ENCODE measurements at regions not wholly inside any gene's neighbourhood (a gene's known extent, or its start where the extent isn't known, plus 50 kb on each side); places are given as distances from the start of the nearest gene placed in this dataset.

GRCh38 chr16:35516551-35516950, 2057.1 kb downstream of the TP53TG3F start:
- Histone ChIP-seq H3K79me2 (ENCODE audit: low read length) (no peaks in the 10 kb centered on the region), H3K9ac (ENCODE audit: low read length) (no peak overlapping the region), H3K9me3 (ENCODE audit: insufficient read depth, low read length) (no peaks in the 10 kb centered on the region), H3K4me3 (ENCODE audit: low read length) (no peak overlapping the region), H3K27ac (ENCODE audit: low read length) (no peak overlapping the region), H3K4me1 (ENCODE audit: low read length) (no peaks in the 10 kb centered on the region), H2AFZ (ENCODE audit: low read depth, low read length) (no peak overlapping the region), H3K27me3 (ENCODE audit: low read depth, low read length) (no peaks in the 10 kb centered on the region), H4K20me1 (ENCODE audit: insufficient read depth, low read length) (no peaks in the 10 kb centered on the region), H3K36me3 (replicated peaks; ENCODE audit: low read depth, low read length) (no peaks in the 10 kb centered on the region), H3K4me2 (ENCODE audit: low read length) (no peak overlapping the region)
- no peak for TF ChIP-seq EZH2phosphoT487 (IDR thresholded peaks at IDR 0.05; ENCODE audit: low read depth)
- TF ChIP-seq, protein P1, sequence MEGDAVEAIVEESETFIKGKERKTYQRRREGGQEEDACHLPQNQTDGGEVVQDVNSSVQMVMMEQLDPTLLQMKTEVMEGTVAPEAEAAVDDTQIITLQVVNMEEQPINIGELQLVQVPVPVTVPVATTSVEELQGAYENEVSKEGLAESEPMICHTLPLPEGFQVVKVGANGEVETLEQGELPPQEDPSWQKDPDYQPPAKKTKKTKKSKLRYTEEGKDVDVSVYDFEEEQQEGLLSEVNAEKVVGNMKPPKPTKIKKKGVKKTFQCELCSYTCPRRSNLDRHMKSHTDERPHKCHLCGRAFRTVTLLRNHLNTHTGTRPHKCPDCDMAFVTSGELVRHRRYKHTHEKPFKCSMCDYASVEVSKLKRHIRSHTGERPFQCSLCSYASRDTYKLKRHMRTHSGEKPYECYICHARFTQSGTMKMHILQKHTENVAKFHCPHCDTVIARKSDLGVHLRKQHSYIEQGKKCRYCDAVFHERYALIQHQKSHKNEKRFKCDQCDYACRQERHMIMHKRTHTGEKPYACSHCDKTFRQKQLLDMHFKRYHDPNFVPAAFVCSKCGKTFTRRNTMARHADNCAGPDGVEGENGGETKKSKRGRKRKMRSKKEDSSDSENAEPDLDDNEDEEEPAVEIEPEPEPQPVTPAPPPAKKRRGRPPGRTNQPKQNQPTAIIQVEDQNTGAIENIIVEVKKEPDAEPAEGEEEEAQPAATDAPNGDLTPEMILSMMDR (IDR thresholded peaks at IDR 0.05; ENCODE audit: low read depth, low read length), result no peak

- Histone ChIP-seq H3K4me1 (ENCODE audit: low read length) (no peaks in the 10 kb centered on the region), H3K4me2 (ENCODE audit: low read length) (no peak overlapping the region), H4K20me1 (ENCODE audit: insufficient read depth, low read length) (no peaks in the 10 kb centered on the region), H3K36me3 (replicated peaks; ENCODE audit: low read depth, low read length) (no peaks in the 10 kb centered on the region), H3K4me3 (ENCODE audit: low read length) (no peak overlapping the region), H3K27ac (ENCODE audit: low read length) (no peak overlapping the region), H2AFZ (ENCODE audit: low read depth, low read length) (no peak overlapping the region), H3K79me2 (ENCODE audit: low read length) (no peaks in the 10 kb centered on the region), H3K27me3 (ENCODE audit: low read depth, low read length) (no peaks in the 10 kb centered on the region), H3K9me3 (ENCODE audit: insufficient read depth, low read length) (no peaks in the 10 kb centered on the region), H3K9ac (ENCODE audit: low read length) (no peak overlapping the region)
- no peak for TF ChIP-seq EZH2phosphoT487 (IDR thresholded peaks at IDR 0.05; ENCODE audit: low read depth)
- TF ChIP-seq, protein P1 (IDR thresholded peaks at IDR 0.05; ENCODE audit: low read depth, low read length), result no peak
Observed at GRCh38 chr16:35516971-35517370, 2057.6 kb downstream of the TP53TG3F start.

DNA sequence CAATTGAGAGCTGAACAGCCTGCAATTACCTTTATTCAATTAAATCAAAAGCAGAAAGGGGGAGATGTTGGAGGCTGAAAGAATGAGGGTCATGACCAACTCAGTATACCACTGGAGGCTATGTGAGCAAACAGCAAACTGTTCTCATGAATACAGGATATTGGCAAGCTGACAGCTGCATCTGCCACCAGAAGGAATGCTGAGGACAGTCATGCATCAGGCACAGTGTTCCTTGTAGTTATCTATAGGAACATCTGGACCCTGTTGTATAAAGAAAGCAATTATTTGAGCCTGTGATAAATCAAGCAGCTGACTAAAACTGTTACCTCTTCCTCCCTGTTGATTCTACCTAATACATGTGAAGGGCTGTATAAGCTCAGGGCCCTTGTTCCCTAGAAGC, 2064.6 kb downstream of the TP53TG3F start:
- Histone ChIP-seq H4K20me1 (ENCODE audit: insufficient read depth, low read length) (no peaks in the 10 kb centered on the region), H2AFZ (ENCODE audit: low read depth, low read length) (no peak overlapping the region), H3K27ac (ENCODE audit: low read length) (no peak overlapping the region), H3K79me2 (ENCODE audit: low read length) (no peaks in the 10 kb centered on the region), H3K27me3 (ENCODE audit: low read depth, low read length) (no peaks in the 10 kb centered on the region), H3K4me2 (ENCODE audit: low read length) (no peak overlapping the region), H3K4me1 (ENCODE audit: low read length) (no peaks in the 10 kb centered on the region), H3K4me3 (ENCODE audit: low read length) (no peak overlapping the region), H3K9ac (ENCODE audit: low read length) (no peak overlapping the region), H3K9me3 (ENCODE audit: insufficient read depth, low read length) (no peaks in the 10 kb centered on the region), H3K36me3 (replicated peaks; ENCODE audit: low read depth, low read length) (no peaks in the 10 kb centered on the region)
- TF ChIP-seq EZH2phosphoT487 (IDR thresholded peaks at IDR 0.05; ENCODE audit: low read depth), result no peak
- TF ChIP-seq, protein P1 (IDR thresholded peaks at IDR 0.05; ENCODE audit: low read depth, low read length), result no peak

GRCh38 chr16:35525979-35526590, 2066.7 kb downstream of the TP53TG3F start:
- H3K9ac ChIP-seq (ENCODE audit: low read length), result no peak overlapping the region
- H2AFZ ChIP-seq (ENCODE audit: low read depth, low read length), result no peak overlapping the region

More at GRCh38 chr16:35525979-35526590, 2066.7 kb downstream of the TP53TG3F start:
- no peak overlapping the region for H3K27ac ChIP-seq (ENCODE audit: low read length)
- no peaks in the 10 kb centered on the region for H3K79me2 ChIP-seq (ENCODE audit: low read length)
- no peaks in the 10 kb centered on the region for H3K4me1 ChIP-seq (ENCODE audit: low read length)
- no peak overlapping the region for H3K4me2 ChIP-seq (ENCODE audit: low read length)
- no peaks in the 10 kb centered on the region for H3K9me3 ChIP-seq (ENCODE audit: insufficient read depth, low read length)
- H3K4me3 ChIP-seq (ENCODE audit: low read length), result no peak overlapping the region
- H4K20me1 ChIP-seq (ENCODE audit: insufficient read depth, low read length), result no peaks in the 10 kb centered on the region
- no peak for TF ChIP-seq EZH2phosphoT487 (IDR thresholded peaks at IDR 0.05; ENCODE audit: low read depth)
- TF ChIP-seq, protein P1 (IDR thresholded peaks at IDR 0.05; ENCODE audit: low read depth, low read length), result no peak
- no peaks in the 10 kb centered on the region for H3K27me3 ChIP-seq (ENCODE audit: low read depth, low read length)
- H3K36me3 ChIP-seq (replicated peaks; ENCODE audit: low read depth, low read length), result no peaks in the 10 kb centered on the region

Data from OCI-LY3 (cell line).